ENCODE measurements at regions not wholly inside any gene's neighbourhood (a gene's known extent, or its start where the extent isn't known, plus 50 kb on each side); places are given as distances from the start of the nearest gene placed in this dataset.
A peak's percentile ranks its signal among the peaks of the same experiment; 100 is the strongest.
"Not testable (repeated sequence)": the region's sequence is repeated elsewhere in the genome, so short reads cannot be mapped to it uniquely, and the experiment has no call there.

- DNase-seq (ENCODE audit: low read depth) = peak; percentile 75
Observed at GRCh38 chr11:13169709-13170108, 107.9 kb upstream of the BMAL1 start.

- DNase-seq (ENCODE audit: low read depth) = no peak
Observed at GRCh38 chr11:13174090-13174489, 103.5 kb upstream of the BMAL1 start.

GRCh38 chr11:13183094-13183825, 94.3 kb upstream of the BMAL1 start:
- peak; percentile 64 for DNase-seq (ENCODE audit: low read depth)

- no peak for DNase-seq (ENCODE audit: low read depth)
Observed at GRCh38 chr11:13183826-13184196, 93.8 kb upstream of the BMAL1 start.

GRCh38 chr11:13184295-13184794, 93.2 kb upstream of the BMAL1 start:
- no peak for DNase-seq (ENCODE audit: low read depth)

- DNase-seq (ENCODE audit: low read depth) = no peak
Observed at GRCh38 chr11:13188179-13188578, 89.4 kb upstream of the BMAL1 start.

GRCh38 chr11:13189561-13190426, 87.8 kb upstream of the BMAL1 start:
- no peak for DNase-seq (ENCODE audit: low read depth)

- no peak for DNase-seq (ENCODE audit: low read depth)
Observed at GRCh38 chr11:13193613-13194012, 84.0 kb upstream of the BMAL1 start.

- DNase-seq (ENCODE audit: low read depth) = not testable (repeated sequence)
Observed at GRCh38 chr11:13197374-13197773, 80.2 kb upstream of the BMAL1 start.

GRCh38 chr11:13205486-13205885, 72.1 kb upstream of the BMAL1 start:
- no peak for DNase-seq (ENCODE audit: low read depth)

GRCh38 chr11:13206086-13206640, 71.4 kb upstream of the BMAL1 start:
- DNase-seq (ENCODE audit: low read depth) = no peak

GRCh38 chr11:13207270-13207664, 70.3 kb upstream of the BMAL1 start:
- DNase-seq (ENCODE audit: low read depth) = no peak

- DNase-seq (ENCODE audit: low read depth) = peak; percentile 77
Observed at GRCh38 chr11:13207665-13208594, 69.7 kb upstream of the BMAL1 start.

GRCh38 chr11:13208921-13209320, 68.7 kb upstream of the BMAL1 start:
- no peak for DNase-seq (ENCODE audit: low read depth)

- no peak for DNase-seq (ENCODE audit: low read depth)
Observed at GRCh38 chr11:13209379-13209778, 68.2 kb upstream of the BMAL1 start.

- no peak for DNase-seq (ENCODE audit: low read depth)
Observed at GRCh38 chr11:13210424-13210823, 67.2 kb upstream of the BMAL1 start.

GRCh38 chr11:13214276-13214675, 63.3 kb upstream of the BMAL1 start:
- DNase-seq (ENCODE audit: low read depth) = no peak

GRCh38 chr11:13215149-13215548, 62.4 kb upstream of the BMAL1 start:
- no peak for DNase-seq (ENCODE audit: low read depth)

- peak; percentile 93 for DNase-seq (ENCODE audit: low read depth)
Observed at GRCh38 chr11:13216019-13216710, 61.4 kb upstream of the BMAL1 start.

GRCh38 chr11:13216711-13217075, 60.9 kb upstream of the BMAL1 start:
- DNase-seq (ENCODE audit: low read depth) = no peak

GRCh38 chr11:13218685-13219084, 58.9 kb upstream of the BMAL1 start:
- not testable (repeated sequence) for DNase-seq (ENCODE audit: low read depth)

Data from GM04503 (cell line).